ENCODE measurements at regions not wholly inside any gene's neighbourhood (a gene's known extent, or its start where the extent isn't known, plus 50 kb on each side); places are given as distances from the start of the nearest gene placed in this dataset.

- Mint-ChIP-seq H3K4me3 (no peak overlapping the region), H3K27ac (no peak overlapping the region), H3K4me1 (peaks cover 2% of the 10 kb centered on the region), H3K36me3 (no peaks in the 10 kb centered on the region), H3K9me3 (no peaks in the 10 kb centered on the region), H3K27me3 (no peaks in the 10 kb centered on the region)
- POLR2A ChIA-PET: no interaction called here
- ATAC-seq (ENCODE audit: low read depth) (no peak), DNase-seq (no peak)
These were observed 50.6 kb upstream of the ZEB2 start for GRCh38 chr2:144570566-144570965.

Data from activated naive CD8-positive, alpha-beta T cell treated with anti-CD3 and anti-CD28 coated beads, Interleukin-2, amount 10 ng/mL, durations not matched to agents 7 days and 5 days (primary cell).